GM19035 (cell line): ENCODE measurements at regions not wholly inside any gene's neighbourhood (a gene's known extent, or its start where the extent isn't known, plus 50 kb on each side); places are given as distances from the start of the nearest gene placed in this dataset.

Experiments used
- ATAC-seq: cut with Tn5 transposase; IDR thresholded peaks from one replicate; pipeline ENCODE4 v1.9.1; 2021; ENCODE audit not compliant: unreplicated experiment

- no peak for ATAC-seq
Observed at GRCh38 chr13:63972328-63972727, 2556.7 kb upstream of the PCDH20 start.

GRCh38 chr13:63954683-63955082 is 2539.0 kb upstream of the PCDH20 start:
- ATAC-seq = no peak

GRCh38 chr13:63948045-63948444 is 2532.4 kb upstream of the PCDH20 start:
- ATAC-seq = no peak

- ATAC-seq = no peak
Observed at GRCh38 chr13:63944911-63945310, 2529.3 kb upstream of the PCDH20 start.

GRCh38 chr13:63942372-63942771 is 2526.7 kb upstream of the PCDH20 start:
- ATAC-seq = no peak

- ATAC-seq = no peak
Observed at GRCh38 chr13:63938851-63939250, 2523.2 kb upstream of the PCDH20 start.

GRCh38 chr13:63910511-63910910 is 2494.9 kb upstream of the PCDH20 start:
- ATAC-seq = no peak

GRCh38 chr13:63909726-63910375 is 2494.2 kb upstream of the PCDH20 start:
- ATAC-seq = no peak

GRCh38 chr13:63902141-63902540 is 2486.5 kb upstream of the PCDH20 start:
- ATAC-seq = no peak

- no peak for ATAC-seq
Observed at GRCh38 chr13:63901630-63902029, 2486.0 kb upstream of the PCDH20 start.

- no peak for ATAC-seq
Observed at GRCh38 chr13:63900406-63900805, 2484.8 kb upstream of the PCDH20 start.

GRCh38 chr13:63896321-63896720 is 2480.7 kb upstream of the PCDH20 start:
- ATAC-seq = no peak

GRCh38 chr13:63882052-63882451 is 2466.4 kb upstream of the PCDH20 start:
- ATAC-seq = no peak

- ATAC-seq = no peak
Observed at GRCh38 chr13:63880705-63881104, 2465.1 kb upstream of the PCDH20 start.

- ATAC-seq = no peak
Observed at GRCh38 chr13:63873936-63874335, 2458.3 kb upstream of the PCDH20 start.

- no peak for ATAC-seq
Observed at GRCh38 chr13:63864171-63864902, 2448.7 kb upstream of the PCDH20 start.

GRCh38 chr13:63855457-63856118 is 2439.9 kb upstream of the PCDH20 start:
- no peak for ATAC-seq

- ATAC-seq = no peak
Observed at GRCh38 chr13:63853816-63854215, 2438.2 kb upstream of the PCDH20 start.

GRCh38 chr13:63851526-63851925 is 2435.9 kb upstream of the PCDH20 start:
- no peak for ATAC-seq

GRCh38 chr13:63843766-63844699 is 2428.4 kb upstream of the PCDH20 start:
- no peak for ATAC-seq

GRCh38 chr13:63842102-63842501 is 2426.5 kb upstream of the PCDH20 start:
- no peak for ATAC-seq
